Choroid plexus epithelial cell (primary cell): ENCODE measurements at regions not wholly inside any gene's neighbourhood (a gene's known extent, or its start where the extent isn't known, plus 50 kb on each side); places are given as distances from the start of the nearest gene placed in this dataset.
A peak's percentile ranks its signal among the peaks of the same experiment; 100 is the strongest.

ENCODE experiments used
- DNase-seq: peaks from one replicate; pipeline ENCODE4 v3.0.0-alpha.2; 2010; ENCODE audit warnings: low read depth
- H3K4me3 ChIP-seq: 2 replicates; pipeline ENCODE4 v1.5.1; 2011; ENCODE audit warnings: low read depth, mild to moderate bottlenecking, control low read depth, low read length, moderate library complexity
- TF ChIP-seq, protein P1 (sequence below): conservative IDR thresholded peaks from 2 replicates; pipeline ENCODE4 v1.5.1; 2011; ENCODE audit warnings: low read depth, mild to moderate bottlenecking, control low read depth, inconsistent platforms, low read length, moderate library complexity

DNA sequence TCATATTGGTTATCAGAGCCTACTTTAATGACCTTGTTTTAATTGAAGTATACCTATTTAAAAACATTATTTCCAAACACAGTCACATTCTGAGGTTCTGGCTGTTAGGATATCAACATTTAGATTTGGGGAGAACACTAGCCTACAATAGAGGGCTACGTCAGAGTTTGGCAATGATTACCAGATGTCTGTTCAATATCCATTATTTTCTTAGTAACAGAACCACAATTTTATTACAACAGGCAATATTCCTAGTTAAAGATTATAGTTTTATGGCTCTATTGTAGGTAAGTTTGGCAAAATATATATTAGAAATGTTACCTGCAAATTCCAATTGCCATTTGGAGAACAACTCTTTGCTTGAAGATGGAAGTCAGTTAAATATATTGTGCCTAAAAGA lies 1163.1 kb upstream of the MIR17HG start:
- TF ChIP-seq, protein P1, sequence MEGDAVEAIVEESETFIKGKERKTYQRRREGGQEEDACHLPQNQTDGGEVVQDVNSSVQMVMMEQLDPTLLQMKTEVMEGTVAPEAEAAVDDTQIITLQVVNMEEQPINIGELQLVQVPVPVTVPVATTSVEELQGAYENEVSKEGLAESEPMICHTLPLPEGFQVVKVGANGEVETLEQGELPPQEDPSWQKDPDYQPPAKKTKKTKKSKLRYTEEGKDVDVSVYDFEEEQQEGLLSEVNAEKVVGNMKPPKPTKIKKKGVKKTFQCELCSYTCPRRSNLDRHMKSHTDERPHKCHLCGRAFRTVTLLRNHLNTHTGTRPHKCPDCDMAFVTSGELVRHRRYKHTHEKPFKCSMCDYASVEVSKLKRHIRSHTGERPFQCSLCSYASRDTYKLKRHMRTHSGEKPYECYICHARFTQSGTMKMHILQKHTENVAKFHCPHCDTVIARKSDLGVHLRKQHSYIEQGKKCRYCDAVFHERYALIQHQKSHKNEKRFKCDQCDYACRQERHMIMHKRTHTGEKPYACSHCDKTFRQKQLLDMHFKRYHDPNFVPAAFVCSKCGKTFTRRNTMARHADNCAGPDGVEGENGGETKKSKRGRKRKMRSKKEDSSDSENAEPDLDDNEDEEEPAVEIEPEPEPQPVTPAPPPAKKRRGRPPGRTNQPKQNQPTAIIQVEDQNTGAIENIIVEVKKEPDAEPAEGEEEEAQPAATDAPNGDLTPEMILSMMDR: no peak
- no peak for DNase-seq
- H3K4me3 ChIP-seq: no peak overlapping the region

DNA sequence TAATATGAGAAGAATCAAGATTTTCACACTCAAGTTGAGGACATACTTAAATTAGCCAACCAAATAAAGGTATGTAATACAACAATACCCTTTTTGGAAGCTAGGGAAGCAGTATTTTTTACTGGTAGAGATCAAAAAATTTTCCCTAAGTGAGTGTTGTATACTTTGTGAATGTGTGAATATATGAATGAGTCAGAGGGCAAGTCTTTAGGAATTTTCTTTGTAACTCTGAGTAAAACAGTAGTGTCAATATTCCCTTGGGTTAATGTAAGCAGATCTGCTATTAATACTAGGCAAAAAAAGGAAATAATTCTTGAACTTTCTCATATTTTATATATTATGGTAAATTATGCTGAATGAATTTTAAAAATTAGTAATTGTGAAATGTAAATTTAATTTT lies 1161.8 kb upstream of the MIR17HG start:
- TF ChIP-seq, protein P1: no peak
- no peak for DNase-seq
- no peak overlapping the region for H3K4me3 ChIP-seq

- TF ChIP-seq, protein P1: no peak
- H3K4me3 ChIP-seq: no peak overlapping the region
- no peak for DNase-seq
These were observed 1159.8 kb upstream of the MIR17HG start for GRCh38 chr13:90187478-90188350.

DNA sequence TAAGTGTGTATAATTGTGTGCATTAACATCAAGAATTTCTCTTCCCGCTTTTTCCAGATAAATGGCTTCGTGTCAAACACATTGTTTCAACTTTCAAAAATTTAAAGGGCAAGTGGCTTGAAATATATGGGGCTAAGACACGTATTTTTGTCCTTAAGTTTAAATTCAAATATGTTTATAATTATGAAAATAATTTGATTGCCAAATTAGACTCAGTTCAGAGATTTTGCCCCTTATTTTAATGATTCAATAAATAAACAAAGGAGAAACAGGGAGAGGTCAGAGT lies 1159.2 kb upstream of the MIR17HG start:
- H3K4me3 ChIP-seq: no peak overlapping the region
- TF ChIP-seq, protein P1: no peak
- DNase-seq: no peak

DNA sequence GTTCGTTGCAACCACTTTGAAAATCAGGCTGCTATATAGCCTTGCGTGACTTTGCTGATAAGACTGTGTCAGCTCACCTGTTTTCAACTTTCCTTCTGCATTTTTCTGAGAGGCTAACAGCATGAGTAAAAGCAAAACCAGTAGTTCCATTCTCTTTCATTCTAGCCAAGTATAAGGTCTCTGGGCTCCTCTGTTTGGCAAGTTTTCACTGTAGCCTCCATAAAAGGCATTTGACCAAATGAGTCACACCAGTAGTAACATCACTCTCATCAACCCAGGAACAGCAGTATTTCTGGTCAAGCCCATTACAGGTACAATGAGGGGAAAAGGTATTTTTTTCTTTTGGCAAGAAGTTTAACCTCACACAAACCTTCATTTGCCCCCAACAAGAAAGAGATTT lies 1149.8 kb upstream of the MIR17HG start:
- peak; percentile 52 for DNase-seq
- TF ChIP-seq, protein P1: no peak
- no peak overlapping the region for H3K4me3 ChIP-seq

- H3K4me3 ChIP-seq: no peak overlapping the region
- DNase-seq: peak; percentile 75
- TF ChIP-seq, protein P1: no peak
These were observed 1146.3 kb upstream of the MIR17HG start for GRCh38 chr13:90201202-90201601.
